ENCODE measurements at regions not wholly inside any gene's neighbourhood (a gene's known extent, or its start where the extent isn't known, plus 50 kb on each side); places are given as distances from the start of the nearest gene placed in this dataset.

- ATAC-seq (no peak), FAIRE-seq (no peak), DNase-seq (ENCODE audit: low spot score) (no peak)
- H3K27ac ChIP-seq (ENCODE audit: extremely low read length, insufficient read depth, low read length) = no peak overlapping the region
- no peaks in the 10 kb centered on the region for H3K27me3 ChIP-seq (ENCODE audit: control insufficient read depth in 1 of 2, insufficient read depth in 2 of 2, low read length in 2 of 2)
- intact Hi-C loops (cut with micrococcal nuclease; ENCODE audit: unreplicated experiment) (no loop called here), in situ Hi-C loops (cut with HindIII; ENCODE audit: extremely low pct_ligation_motif_present, low pct_unique_long_range_greater_than_20kb) (no loop called here)
- no peaks in the 10 kb centered on the region for H3K36me3 ChIP-seq (replicated peaks in 1 of 2; ENCODE audit: control insufficient read depth in 1 of 2, insufficient read depth in 2 of 2, low read length in 2 of 2)
- CTCF ChIA-PET (ENCODE audit: low intra/inter-chr PET ratio, low total read pairs) = no interaction called here
- H2AFZ ChIP-seq (ENCODE audit: low read length) = no peak overlapping the region
- H3K4me3 ChIP-seq (replicated peaks in 1 of 3; ENCODE audit: insufficient read depth in 1 of 3, low read depth in 2 of 3, low read length in 3 of 3) = no peak overlapping the region
- H4K20me1 ChIP-seq (ENCODE audit: insufficient read depth, low read length) = no peaks in the 10 kb centered on the region
- no peak for TF ChIP-seq SIN3A (IDR thresholded peaks at IDR 0.05; ENCODE audit: borderline replicate concordance, low read depth, low read length)
- no peak for TF ChIP-seq ZNF556 (CRISPR knock-in tag; IDR thresholded peaks at IDR 0.05; ENCODE audit: borderline replicate concordance)
- TF ChIP-seq MXD3 (CRISPR knock-in tag; IDR thresholded peaks at IDR 0.05) = no peak
- no peak for TF ChIP-seq RORA (CRISPR knock-in tag; IDR thresholded peaks at IDR 0.05)
- TF ChIP-seq POLR2A (IDR thresholded peaks at IDR 0.05; ENCODE audit: insufficient read depth in 1 of 2, low read depth in 2 of 2, low read length in 2 of 2) = no peak
- no peak for TF ChIP-seq BCL6 (CRISPR knock-in tag; IDR thresholded peaks at IDR 0.05)
- no peak for TF ChIP-seq AFF4 (CRISPR knock-in tag; IDR thresholded peaks at IDR 0.05)
- TF ChIP-seq SNRNP70 (IDR thresholded peaks at IDR 0.05; ENCODE audit: low read depth, low read length) = no peak
- no peak for TF ChIP-seq MEIS1 (CRISPR knock-in tag; IDR thresholded peaks at IDR 0.05; ENCODE audit: borderline replicate concordance)
- no peak for TF ChIP-seq ZBED4 (CRISPR knock-in tag; IDR thresholded peaks at IDR 0.05; ENCODE audit: borderline replicate concordance)
- no peak for TF ChIP-seq SALL2 (CRISPR knock-in tag; IDR thresholded peaks at IDR 0.05)
- TF ChIP-seq ZNF367 (CRISPR knock-in tag; IDR thresholded peaks at IDR 0.05; ENCODE audit: borderline replicate concordance) = no peak
- TF ChIP-seq SP4 (CRISPR knock-in tag; IDR thresholded peaks at IDR 0.05) = no peak
- no peak overlapping the region for H3K9ac ChIP-seq (ENCODE audit: insufficient read depth, low read depth, low read length)
- H3K9me3 ChIP-seq (ENCODE audit: low read length) = no peaks in the 10 kb centered on the region
- no peaks in the 10 kb centered on the region for H3K79me2 ChIP-seq (ENCODE audit: insufficient read depth, low read length)
- WGBS (ENCODE audit: low lambda C conversion rate) = 12% methylated on average over 6 of the region's 6 CpGs
- POLR2A ChIA-PET = no interaction called here
- no peak overlapping the region for H3K4me2 ChIP-seq (ENCODE audit: low read depth, low read length)
- no peaks in the 10 kb centered on the region for H3K4me1 ChIP-seq (ENCODE audit: insufficient read depth, low read length)
- no TSS peak for BruUV-seq (replicated peaks)
These were observed 382.0 kb downstream of the GPD2 start for GRCh38 chr2:156818221-156818620.

Data from HepG2 (cell line).